K562 (cell line): ENCODE measurements at regions not wholly inside any gene's neighbourhood (a gene's known extent, or its start where the extent isn't known, plus 50 kb on each side); places are given as distances from the start of the nearest gene placed in this dataset.

Experiments
- ATAC-seq: fragments of 200-7000 bp; cut with Tn5 transposase; 3 replicates; pipeline ENCODE4 v1.9.1; 2020; ENCODE audit warnings: moderate library complexity
- BruUV-seq: library from RNA; stranded (reverse); fragments of 400-500 nt; replicated peaks from 2 replicates; lab custom pipeline; 2021; lab: Mats Ljungman, UMichigan
- CTCF ChIA-PET: fragments of 300-600 bp; formaldehyde crosslinking; extraction: SDS; loops from one replicate; lab custom pipeline; 2021; ENCODE audit warnings: low intra/inter-chr PET ratio; lab: Yijun Ruan, JAX
- POLR2A ChIA-PET: fragments of 300-600, 350-650 bp; sonication (Branson Sonifier 250); formaldehyde crosslinking; extraction: SDS; loops from one replicate; lab custom pipeline; 2021; ENCODE audit warnings: antibody characterized with exemption, inconsistent platforms; lab: Yijun Ruan, JAX
- DNase-seq, 4 experiments: peaks; one replicate each; pipeline versions ENCODE4 v3.0.0 to v3.0.0-alpha.2; 2011 to 2018; ENCODE audit warnings: low spot score in 3 of 4, mixed read lengths in 3 of 4; ENCODE audit errors: extremely low read depth in 1 of 4
- FAIRE-seq: peaks from 2 replicates; lab custom pipeline; 2011; peaks lifted over from hg19 to GRCh38; lab: Jason Lieb, UNC
- H2AFZ ChIP-seq: 2 replicates; pipeline ENCODE4 v1.6.0; 2011; ENCODE audit warnings: low read depth, low read length, control low read depth, inconsistent platforms
- H3K27ac ChIP-seq: fragments of 200-600 bp; 3 replicates; pipeline ENCODE4 v1.8.0; 2011; ENCODE audit warnings: low read depth, mild to moderate bottlenecking, control low read depth, inconsistent platforms, low read length, moderate library complexity, mixed read lengths; ENCODE audit errors: extremely low read depth
- H3K27me3 ChIP-seq, 2 experiments: fragments of 300-600 bp in 1 of 2; 2 replicates in 1 of 2; 3 replicates in 1 of 2; pipeline versions ENCODE4 v1.6.0 to v1.8.0; 2011; ENCODE audit warnings: inconsistent platforms in 2 of 2, low read length in 2 of 2, mild to moderate bottlenecking in 1 of 2, mixed read lengths in 1 of 2, moderate library complexity in 1 of 2; ENCODE audit not compliant: control insufficient read depth in 2 of 2, insufficient read depth in 2 of 2
- H3K36me3 ChIP-seq: fragments of 300-600 bp; 3 replicates; pipeline ENCODE4 v1.8.0; 2011; ENCODE audit warnings: mild to moderate bottlenecking, low read length, inconsistent platforms; ENCODE audit not compliant: control insufficient read depth, insufficient read depth
- H3K4me1 ChIP-seq, 2 experiments: fragments of 200-600 bp in 1 of 2; replicated peaks in 1 of 2; 2 replicates in 1 of 2; 3 replicates in 1 of 2; pipeline versions ENCODE4 v1.5.1 to v1.8.0; 2011; ENCODE audit warnings: inconsistent platforms in 2 of 2, low read length in 2 of 2, mild to moderate bottlenecking in 1 of 2, mixed read lengths in 1 of 2, moderate library complexity in 1 of 2; ENCODE audit not compliant: control insufficient read depth in 2 of 2, insufficient read depth in 2 of 2
- H3K4me2 ChIP-seq: 2 replicates; pipeline ENCODE4 v1.6.1; 2011; ENCODE audit warnings: low read length, control low read depth, inconsistent platforms, mixed read lengths; ENCODE audit not compliant: insufficient read depth
- H3K4me3 ChIP-seq: fragments of 200-600 bp; sonication (generic), shearing (Covaris generic); 2 replicates; pipeline ENCODE4 v1.5.1; 2016; ENCODE audit warnings: control low read depth, inconsistent platforms
- H3K79me2 ChIP-seq: fragments of 200-600 bp; 3 replicates; pipeline ENCODE4 v1.8.0; 2011; ENCODE audit warnings: low read length, inconsistent platforms; ENCODE audit not compliant: control insufficient read depth, insufficient read depth
- H3K9ac ChIP-seq, 2 experiments: 2 replicates each; pipeline versions ENCODE4 v1.6.0 to v1.6.1; 2011; ENCODE audit warnings: low read depth in 2 of 2, low read length in 2 of 2, control low read depth in 1 of 2, inconsistent platforms in 1 of 2, mild to moderate bottlenecking in 1 of 2, mixed read lengths in 1 of 2; ENCODE audit not compliant: insufficient read depth in 1 of 2
- H3K9me1 ChIP-seq: one replicate; pipeline ENCODE4 v1.6.0; 2011; ENCODE audit warnings: inconsistent platforms, mild to moderate bottlenecking, low read length, moderate library complexity; ENCODE audit not compliant: control insufficient read depth, insufficient read depth
- H3K9me3 ChIP-seq: replicated peaks from 2 replicates; pipeline ENCODE4 v1.5.1; 2011; ENCODE audit warnings: low read depth, low read length, inconsistent platforms; ENCODE audit not compliant: control insufficient read depth, insufficient read depth
- H4K20me1 ChIP-seq: replicated peaks from 2 replicates; pipeline ENCODE4 v1.6.1; 2011; ENCODE audit warnings: low read length, inconsistent platforms, mixed read lengths; ENCODE audit not compliant: control insufficient read depth, insufficient read depth
- BCLAF1 ChIP-seq, 2 experiments: fragments of 450-650 bp in 1 of 2; IDR thresholded peaks; 2 replicates each; pipeline ENCODE4 v1.6.1; 2011 to 2017; ENCODE audit warnings: low read depth in 2 of 2, antibody characterized with exemption in 1 of 2, borderline replicate concordance in 1 of 2, low read length in 1 of 2, mild to moderate bottlenecking in 1 of 2, mixed read lengths in 1 of 2; ENCODE audit not compliant: control insufficient read depth in 1 of 2
- RBM39 ChIP-seq: fragments of 200-400 bp; formaldehyde crosslinking; optimal IDR thresholded peaks from 2 replicates; pipeline ENCODE3; 2018; ENCODE audit warnings: low read depth, low read length
- SMAD3 ChIP-seq: fragments of 450-650 bp; formaldehyde crosslinking; conservative IDR thresholded peaks from 2 replicates; pipeline ENCODE4 v1.4.0; 2020; ENCODE audit warnings: mild to moderate bottlenecking
- TRIM24 ChIP-seq, 2 experiments: fragments of 450-650 bp; IDR thresholded peaks; 2 replicates each; pipeline ENCODE4 v1.6.1; 2016
- U2AF2 ChIP-seq: fragments of 200-400 bp; formaldehyde crosslinking; optimal IDR thresholded peaks from 2 replicates; pipeline ENCODE3; 2017; ENCODE audit warnings: low read depth, mild to moderate bottlenecking, low read length
- ZNF384 ChIP-seq: IDR thresholded peaks from 2 replicates; pipeline ENCODE4 v1.6.1; 2012; ENCODE audit warnings: low read depth, low read length, improper control_type of control experiment
- ZNF586 ChIP-seq: fragments of 450-650 bp; formaldehyde crosslinking; conservative IDR thresholded peaks from 2 replicates; pipeline ENCODE4 v1.4.0; 2020; ENCODE audit warnings: mild to moderate bottlenecking, moderate library complexity
- ZNF76 ChIP-seq: fragments of 250-450 bp; sonication (Bioruptor Pico); IDR thresholded peaks from 2 replicates; pipeline ENCODE4 v1.4.0; 2020; ENCODE audit warnings: mild to moderate bottlenecking, moderate library complexity, borderline replicate concordance
- WGBS: fragments of 100-300 bp; shearing (Covaris generic); methylation state at CpG from one replicate; pipeline ENCODE4 v1.1.6; 2016; ENCODE audit warnings: low coverage, mixed read lengths; ENCODE audit not compliant: insufficient coverage; ENCODE audit errors: missing lambda C conversion rate; 5-methylcytosine and 5-hydroxymethylcytosine counted together
- in situ Hi-C: fragments of 300-500 bp; cut with MboI; formaldehyde crosslinking; loops from 4 replicates; pipeline ENCODE4 v1.15.0; 2018; ENCODE audit warnings: inconsistent platforms, mixed read lengths
- intact Hi-C: fragments of 100-400 bp; cut with micrococcal nuclease; formaldehyde crosslinking; loops from 2 replicates; pipeline ENCODE4 v1.14.2; 2022

GRCh38 chr20:19886661-19887288 is 128.7 kb downstream of the RIN2 start (continued):
- TF ChIP-seq ZNF384 (no peak), BCLAF1 (IDR thresholded peaks at IDR 0.05; ENCODE audit: borderline replicate concordance in 1 of 2, control insufficient read depth in 1 of 2, low read depth in 2 of 2, low read length in 1 of 2) (no peak)

GRCh38 chr20:19887556-19888268 is 129.4 kb upstream of the NAA20 start:
- Histone ChIP-seq H3K9me3 (no peaks in the 10 kb centered on the region), H3K4me3 (no peak overlapping the region), H3K4me2 (no peak overlapping the region), H3K9me1 (no peaks in the 10 kb centered on the region), H3K36me3 (no peaks in the 10 kb centered on the region), H4K20me1 (no peaks in the 10 kb centered on the region), H3K27ac (no peak overlapping the region), H3K9ac (no peak overlapping the region), H3K4me1 (no peaks in the 10 kb centered on the region), H3K27me3 (peaks cover 0 to 18% of the 10 kb centered on the region in 2 experiments; a peak in 1 of 5 replicates), H3K79me2 (no peaks in the 10 kb centered on the region), H2AFZ (no peak overlapping the region)
- DNase-seq: no peak
- intact Hi-C loops (no loop called here), in situ Hi-C loops (no loop called here)
- TF ChIP-seq U2AF2: no peak
- TF ChIP-seq SMAD3: no peak
- no peak for TF ChIP-seq RBM39
- no peak for TF ChIP-seq ZNF586 (CRISPR knock-in tag)
- no peak for TF ChIP-seq ZNF76 (CRISPR knock-in tag)
- TF ChIP-seq TRIM24 (IDR thresholded peaks at IDR 0.05): no peak
- ChIA-PET CTCF (no interaction called here), POLR2A (interaction anchor here (1.0 kb wide), 1 partner anchor 9 kb away, joined by 4 read pairs; no protein-coding TSS in a partner anchor)
- no TSS peak for BruUV-seq
- WGBS: 0% methylated on average over 7 of the region's 7 CpGs
- ATAC-seq: no peak
- FAIRE-seq: no peak
